WERI-Rb-1 (cell line): ENCODE measurements at regions not wholly inside any gene's neighbourhood (a gene's known extent, or its start where the extent isn't known, plus 50 kb on each side); places are given as distances from the start of the nearest gene placed in this dataset.
"Not testable (repeated sequence)": the region's sequence is repeated elsewhere in the genome, so short reads cannot be mapped to it uniquely, and the experiment has no call there.

ENCODE experiments used
- DNase-seq: peaks from one replicate; pipeline ENCODE4 v3.0.0-alpha.2; 2020
- H3K27ac ChIP-seq: fragments of 250-450 bp; sonication (Bioruptor Pico); 2 replicates; pipeline ENCODE4 v1.5.1; 2020; ENCODE audit warnings: mild to moderate bottlenecking, moderate library complexity
- H3K27me3 ChIP-seq: fragments of 250-450 bp; sonication (Bioruptor Pico); 2 replicates; pipeline ENCODE4 v1.5.1; 2021; ENCODE audit warnings: mild to moderate bottlenecking, low read depth, moderate library complexity; ENCODE audit not compliant: insufficient read depth, severe bottlenecking
- H3K36me3 ChIP-seq: fragments of 250-450 bp; sonication (Bioruptor Pico); 2 replicates; pipeline ENCODE4 v1.5.1; 2020; ENCODE audit warnings: mild to moderate bottlenecking, moderate library complexity
- H3K4me3 ChIP-seq: 2 replicates; pipeline ENCODE4 v1.5.1; 2011; ENCODE audit warnings: low read depth, mild to moderate bottlenecking, control low read depth, low read length
- H3K9me3 ChIP-seq: fragments of 250-450 bp; sonication (Bioruptor Pico); 2 replicates; pipeline ENCODE4 v1.5.1; 2021; ENCODE audit warnings: mild to moderate bottlenecking, moderate library complexity; ENCODE audit not compliant: severe bottlenecking
- CTCF ChIP-seq: IDR thresholded peaks from 2 replicates; pipeline ENCODE4 v1.5.1; 2011; ENCODE audit warnings: low read depth, mild to moderate bottlenecking, control low read depth, inconsistent platforms, low read length

GRCh38 chr1:189693140-189693539 is 784.5 kb downstream of the BRINP3 start:
- no peak for DNase-seq
- H3K4me3 ChIP-seq, result no peak overlapping the region

GRCh38 chr1:189696297-189696696 is 781.4 kb downstream of the BRINP3 start:
- no peak for DNase-seq
- no peak overlapping the region for H3K4me3 ChIP-seq
- H3K36me3 ChIP-seq, result no peaks in the 10 kb centered on the region
- no peaks in the 10 kb centered on the region for H3K9me3 ChIP-seq
- no peak for TF ChIP-seq CTCF
- H3K27ac ChIP-seq, result no peak overlapping the region
- no peaks in the 10 kb centered on the region for H3K27me3 ChIP-seq

More at GRCh38 chr1:189693140-189693539, 784.5 kb downstream of the BRINP3 start:
- Histone ChIP-seq H3K36me3 (no peaks in the 10 kb centered on the region), H3K27ac (no peak overlapping the region), H3K27me3 (no peaks in the 10 kb centered on the region), H3K9me3 (no peaks in the 10 kb centered on the region)
- TF ChIP-seq CTCF, result no peak

- no peaks in the 10 kb centered on the region for H3K36me3 ChIP-seq
- no peak for DNase-seq
- TF ChIP-seq CTCF, result no peak
- H3K9me3 ChIP-seq, result no peaks in the 10 kb centered on the region
- no peaks in the 10 kb centered on the region for H3K27me3 ChIP-seq
- H3K4me3 ChIP-seq, result no peak overlapping the region
- H3K27ac ChIP-seq, result no peak overlapping the region
These were observed 780.6 kb downstream of the BRINP3 start for GRCh38 chr1:189697113-189697512.

DNA sequence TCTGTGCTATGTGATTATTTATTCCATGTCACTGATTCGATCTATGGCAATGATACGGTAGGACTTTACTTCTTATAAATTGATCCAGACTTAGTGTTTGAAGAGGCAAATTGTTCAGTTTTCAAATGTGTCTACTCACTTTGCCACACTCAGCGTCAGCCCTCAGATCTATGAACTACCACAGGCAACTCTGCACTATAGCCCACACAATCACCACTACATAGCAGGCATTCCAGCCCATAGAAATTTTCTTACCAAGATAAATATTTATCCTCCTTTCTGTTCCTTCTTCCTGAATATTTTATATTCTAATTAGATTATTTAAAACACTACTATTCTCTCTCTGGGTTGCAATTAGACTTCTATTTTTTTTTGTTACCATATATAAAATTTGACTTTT is 776.1 kb downstream of the BRINP3 start:
- DNase-seq, result no peak
- no peak for TF ChIP-seq CTCF
- Histone ChIP-seq H3K36me3 (no peaks in the 10 kb centered on the region), H3K27ac (no peak overlapping the region), H3K9me3 (no peaks in the 10 kb centered on the region), H3K4me3 (no peak overlapping the region), H3K27me3 (no peaks in the 10 kb centered on the region)

DNA sequence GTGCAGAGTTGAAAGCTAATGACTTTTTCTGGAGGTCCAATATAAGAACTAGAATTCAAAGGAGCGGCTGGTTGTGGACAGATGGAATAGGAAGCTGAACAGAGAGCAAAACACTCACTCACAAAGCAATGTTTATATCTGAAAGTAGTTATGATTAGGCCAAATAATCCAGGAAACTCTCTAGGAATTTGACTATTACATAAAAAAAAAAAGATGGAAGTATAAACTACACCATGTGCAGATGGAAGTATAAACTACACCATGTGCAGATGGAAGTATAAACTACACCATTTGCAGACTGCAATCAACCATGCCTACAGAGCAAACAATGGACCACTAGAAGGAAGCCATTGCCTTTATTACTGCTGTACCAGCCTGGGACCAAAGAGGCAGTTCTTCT is 771.1 kb downstream of the BRINP3 start:
- Histone ChIP-seq H3K9me3 (no peaks in the 10 kb centered on the region), H3K27me3 (no peaks in the 10 kb centered on the region), H3K27ac (no peak overlapping the region), H3K4me3 (no peak overlapping the region), H3K36me3 (no peaks in the 10 kb centered on the region)
- TF ChIP-seq CTCF, result no peak
- no peak for DNase-seq

DNA sequence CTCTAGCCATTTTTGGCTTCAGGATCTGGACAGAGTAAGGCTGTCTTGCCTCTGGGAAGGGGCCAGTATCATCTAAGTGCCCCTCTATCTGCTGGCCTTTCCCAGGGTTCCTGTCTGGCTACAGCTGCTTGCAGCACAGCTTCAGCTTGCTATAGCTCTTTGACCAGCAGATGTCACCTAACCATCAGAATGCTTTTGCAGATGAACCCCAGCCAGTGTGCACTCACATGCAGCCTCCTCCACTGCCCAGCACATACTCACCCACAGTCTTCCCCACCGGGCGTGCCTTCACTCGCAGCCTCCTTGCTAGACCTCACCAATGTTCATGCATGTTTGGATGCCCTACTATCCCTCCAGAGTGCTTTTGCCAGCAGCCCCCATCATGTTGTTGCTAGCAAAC is 769.0 kb downstream of the BRINP3 start:
- Histone ChIP-seq H3K27me3 (no peaks in the 10 kb centered on the region), H3K36me3 (no peaks in the 10 kb centered on the region), H3K9me3 (no peaks in the 10 kb centered on the region), H3K27ac (no peak overlapping the region), H3K4me3 (no peak overlapping the region)
- peak; percentile 42 for TF ChIP-seq CTCF
- peak; percentile 10 for DNase-seq

GRCh38 chr1:189718147-189718795 is 759.4 kb downstream of the BRINP3 start:
- DNase-seq, H3K27me3 ChIP-seq, H3K36me3 ChIP-seq, H3K4me3 ChIP-seq, H3K9me3 ChIP-seq, H3K27ac ChIP-seq: not testable (repeated sequence)
